Omental fat pad (tissue), 3 donors: ENCODE measurements at regions not wholly inside any gene's neighbourhood (a gene's known extent, or its start where the extent isn't known, plus 50 kb on each side); places are given as distances from the start of the nearest gene placed in this dataset.

Experiments used
- ATAC-seq: fragments of 150-250 bp; one replicate; pipeline ENCODE4 v1.9.1; 2016; ENCODE audit warnings: mild to moderate bottlenecking, moderate library complexity; ENCODE audit not compliant: low FRiP score
- DNase-seq: peaks from one replicate; pipeline ENCODE4 v3.0.0-alpha.2; 2019; ENCODE audit warnings: low spot score
- TF ChIP-seq, protein P1 (sequence below), 3 donors: fragments of 450-650 bp; IDR thresholded peaks; one replicate each; pipeline ENCODE4 v1.5.1; 2016 to 2017; ENCODE audit warnings: antibody characterized with exemption in 3 of 3, mild to moderate bottlenecking in 3 of 3, moderate library complexity in 2 of 3

- ATAC-seq (no peak), DNase-seq (no peak)
- TF ChIP-seq, protein P1, sequence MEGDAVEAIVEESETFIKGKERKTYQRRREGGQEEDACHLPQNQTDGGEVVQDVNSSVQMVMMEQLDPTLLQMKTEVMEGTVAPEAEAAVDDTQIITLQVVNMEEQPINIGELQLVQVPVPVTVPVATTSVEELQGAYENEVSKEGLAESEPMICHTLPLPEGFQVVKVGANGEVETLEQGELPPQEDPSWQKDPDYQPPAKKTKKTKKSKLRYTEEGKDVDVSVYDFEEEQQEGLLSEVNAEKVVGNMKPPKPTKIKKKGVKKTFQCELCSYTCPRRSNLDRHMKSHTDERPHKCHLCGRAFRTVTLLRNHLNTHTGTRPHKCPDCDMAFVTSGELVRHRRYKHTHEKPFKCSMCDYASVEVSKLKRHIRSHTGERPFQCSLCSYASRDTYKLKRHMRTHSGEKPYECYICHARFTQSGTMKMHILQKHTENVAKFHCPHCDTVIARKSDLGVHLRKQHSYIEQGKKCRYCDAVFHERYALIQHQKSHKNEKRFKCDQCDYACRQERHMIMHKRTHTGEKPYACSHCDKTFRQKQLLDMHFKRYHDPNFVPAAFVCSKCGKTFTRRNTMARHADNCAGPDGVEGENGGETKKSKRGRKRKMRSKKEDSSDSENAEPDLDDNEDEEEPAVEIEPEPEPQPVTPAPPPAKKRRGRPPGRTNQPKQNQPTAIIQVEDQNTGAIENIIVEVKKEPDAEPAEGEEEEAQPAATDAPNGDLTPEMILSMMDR (IDR thresholded peaks at IDR 0.05): no peak
Observed at GRCh38 chr14:83208341-83208740, 1674.7 kb upstream of the SEL1L start.

DNA sequence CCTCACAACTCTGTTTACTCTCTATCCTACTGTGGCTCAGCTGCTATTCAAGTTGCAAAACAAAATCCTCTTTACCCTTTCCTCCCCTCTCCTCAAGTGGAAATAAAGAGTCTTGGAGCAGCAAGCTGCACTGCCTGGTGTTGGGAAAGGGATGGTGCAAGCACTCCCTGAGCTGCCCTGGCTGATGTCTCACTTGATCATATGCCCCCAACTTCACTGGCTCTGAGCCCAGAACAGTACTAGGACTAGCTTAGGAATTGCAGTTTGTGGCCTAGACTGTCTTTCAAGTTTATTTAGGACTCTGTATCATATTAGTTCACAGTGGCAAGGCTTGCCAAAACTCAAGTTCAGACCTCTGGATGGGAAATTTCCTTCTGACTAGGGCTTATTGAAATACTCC is 1683.8 kb upstream of the SEL1L start:
- ATAC-seq (peak; percentile 44), DNase-seq (no peak)
- TF ChIP-seq, protein P1 (IDR thresholded peaks at IDR 0.05): no peak

DNA sequence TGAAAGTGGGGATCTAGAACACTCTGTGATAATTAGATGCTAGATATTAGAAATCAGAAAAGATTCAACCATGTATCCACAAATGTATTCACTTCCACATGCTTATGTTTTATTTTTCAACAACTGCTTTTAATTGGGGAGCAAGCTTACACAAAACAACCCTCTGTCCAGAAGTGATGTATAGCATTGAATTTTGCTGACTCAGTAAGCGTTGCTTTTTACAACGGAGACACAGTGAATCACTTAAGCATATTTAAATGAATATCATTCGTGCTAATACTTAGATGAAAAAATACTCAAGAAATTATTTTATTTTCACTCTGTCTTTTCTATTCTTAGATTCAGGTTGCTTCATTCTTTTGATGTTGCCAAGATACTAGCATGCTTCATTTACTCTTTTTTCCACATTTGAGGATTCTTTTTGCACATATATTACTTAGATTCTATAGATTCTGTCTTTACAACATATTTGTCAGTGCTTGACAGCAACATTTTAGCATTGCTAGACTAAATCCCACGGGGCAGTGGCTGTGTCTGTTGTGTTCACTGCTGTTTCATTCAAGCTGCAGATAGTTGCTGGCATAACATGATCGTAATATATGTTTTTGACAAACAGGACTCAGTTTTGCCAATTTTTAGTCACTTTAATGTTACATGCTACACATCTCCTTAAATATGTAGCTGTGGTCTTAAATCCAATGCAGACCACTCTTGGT is 1714.4 kb upstream of the SEL1L start:
- no peak for DNase-seq
- no peak for ATAC-seq
- TF ChIP-seq, protein P1 (IDR thresholded peaks at IDR 0.05): no peak

- no peak for DNase-seq
- TF ChIP-seq, protein P1 (IDR thresholded peaks at IDR 0.05): no peak
- no peak for ATAC-seq
Observed at GRCh38 chr14:83251402-83251801, 1717.7 kb upstream of the SEL1L start.

DNA sequence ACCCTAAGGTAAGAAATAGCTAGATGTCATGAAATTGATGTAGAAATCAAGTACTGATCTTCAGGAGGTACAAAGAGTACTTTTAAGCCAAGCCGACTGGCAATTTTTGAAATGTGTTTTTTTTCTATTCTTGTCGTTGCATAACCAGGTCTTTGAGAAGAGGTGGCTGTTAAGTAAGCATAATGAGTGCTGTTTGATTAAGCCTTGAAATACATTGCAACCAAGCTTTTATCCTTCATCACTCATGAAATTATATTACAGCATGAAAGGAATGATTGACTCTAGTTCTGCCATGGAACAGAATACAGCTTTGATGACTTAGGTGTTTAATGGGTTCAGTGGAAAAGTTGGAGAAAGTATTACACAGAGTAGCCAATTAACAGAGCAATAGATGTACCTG is 1720.2 kb upstream of the SEL1L start:
- DNase-seq (no peak), ATAC-seq (no peak)
- TF ChIP-seq, protein P1 (IDR thresholded peaks at IDR 0.05): no peak

DNA sequence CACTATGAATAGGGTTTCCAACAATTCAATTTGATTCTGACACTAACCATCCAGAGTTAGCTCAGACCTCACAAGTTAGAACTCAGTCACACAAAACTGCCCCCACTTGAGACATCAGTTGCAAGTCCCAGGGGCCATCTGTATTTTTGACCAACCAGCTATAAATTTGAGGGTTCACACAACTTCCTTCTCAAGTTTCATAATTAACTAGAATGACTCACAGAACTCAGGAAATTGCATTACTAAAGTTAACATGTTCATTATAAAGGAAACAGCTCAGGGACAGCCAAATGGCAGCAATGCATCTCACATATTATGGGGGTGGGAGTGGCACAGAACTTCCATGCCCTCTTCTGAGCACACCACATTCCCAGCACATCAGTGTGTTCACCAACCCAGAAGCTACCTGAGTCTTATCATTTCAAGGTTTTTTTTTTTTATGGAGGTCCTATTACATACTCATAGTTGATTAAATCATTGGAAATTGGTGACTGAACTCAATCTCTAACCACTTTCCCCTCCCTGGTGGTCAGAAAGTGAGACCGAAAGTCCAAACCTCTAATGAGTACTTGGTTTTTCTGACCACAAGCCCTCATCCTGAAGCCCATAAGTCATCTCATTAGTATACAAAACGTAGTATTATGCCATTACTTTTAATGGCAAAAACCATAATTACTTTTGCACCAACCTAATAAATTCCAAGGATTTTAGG is 1721.5 kb upstream of the SEL1L start:
- TF ChIP-seq, protein P1 (IDR thresholded peaks at IDR 0.05): no peak
- no peak for ATAC-seq
- no peak for DNase-seq

DNA sequence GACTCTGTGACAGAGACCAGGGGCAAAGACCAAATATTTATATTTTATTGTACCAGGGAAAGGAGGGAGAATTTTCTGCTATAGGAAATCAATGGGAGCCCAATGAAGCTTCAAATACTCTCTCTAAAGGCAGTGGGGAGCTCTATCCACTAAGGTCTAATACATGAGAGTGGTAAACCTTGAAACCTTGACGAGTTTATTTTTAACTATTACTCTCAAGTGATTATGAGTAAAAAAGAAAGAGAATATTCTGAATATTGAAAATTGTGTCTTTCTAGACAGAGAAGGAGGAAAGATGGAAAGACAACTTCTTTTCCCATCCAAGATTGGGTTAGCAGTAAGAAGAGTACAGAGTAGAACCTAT is 1722.1 kb upstream of the SEL1L start:
- DNase-seq: no peak
- no peak for ATAC-seq
- TF ChIP-seq, protein P1 (IDR thresholded peaks at IDR 0.05): no peak
